DND-41 (cell line): ENCODE measurements at regions not wholly inside any gene's neighbourhood (a gene's known extent, or its start where the extent isn't known, plus 50 kb on each side); places are given as distances from the start of the nearest gene placed in this dataset.

Experiments used
- ATAC-seq: fragments of 200-7000 bp; cut with Tn5 transposase; 3 replicates; pipeline ENCODE4 v1.9.1; 2021; ENCODE audit warnings: low read depth; ENCODE audit not compliant: insufficient read depth
- DNase-seq: peaks from one replicate; pipeline ENCODE4 v3.0.0-alpha.2; 2020
- H2AFZ ChIP-seq: 2 replicates; pipeline ENCODE4 v1.6.0; 2012; ENCODE audit warnings: low read depth, low read length
- H3K27ac ChIP-seq: 2 replicates; pipeline ENCODE4 v1.5.1; 2012; ENCODE audit warnings: low read length, inconsistent platforms
- H3K27me3 ChIP-seq: fragments of 200-600 bp; sonication (generic); 2 replicates; pipeline ENCODE4 v1.6.0; 2012; ENCODE audit warnings: low read length, mild to moderate bottlenecking, inconsistent platforms; ENCODE audit not compliant: insufficient read depth, poor library complexity
- H3K36me3 ChIP-seq: 2 replicates; pipeline ENCODE4 v1.5.1; 2012; ENCODE audit warnings: low read length, inconsistent platforms; ENCODE audit not compliant: insufficient read depth
- H3K4me1 ChIP-seq: 2 replicates; pipeline ENCODE4 v1.5.1; 2012; ENCODE audit warnings: mild to moderate bottlenecking, low read length; ENCODE audit not compliant: insufficient read depth
- H3K4me2 ChIP-seq: 2 replicates; pipeline ENCODE4 v1.6.0; 2012; ENCODE audit warnings: mild to moderate bottlenecking, moderate library complexity, low read length, inconsistent platforms; ENCODE audit not compliant: insufficient read depth
- H3K4me3 ChIP-seq, 2 experiments: fragments of 200-600 bp in 1 of 2; shearing (Covaris generic) in 1 of 2; 2 replicates each; pipeline ENCODE4 v1.5.1; 2012 to 2016; ENCODE audit warnings: inconsistent platforms in 2 of 2, low read length in 2 of 2, mild to moderate bottlenecking in 2 of 2, low read depth in 1 of 2, moderate library complexity in 1 of 2
- H3K79me2 ChIP-seq: 2 replicates; pipeline ENCODE4 v1.6.0; 2012; ENCODE audit warnings: low read length, inconsistent platforms; ENCODE audit not compliant: insufficient read depth
- H3K9ac ChIP-seq: 2 replicates; pipeline ENCODE4 v1.6.0; 2012; ENCODE audit warnings: low read depth, mild to moderate bottlenecking, inconsistent platforms, low read length, moderate library complexity
- H3K9me3 ChIP-seq: 2 replicates; pipeline ENCODE4 v1.5.1; 2012; ENCODE audit warnings: low read length, moderate library complexity, mild to moderate bottlenecking, inconsistent platforms; ENCODE audit not compliant: insufficient read depth, severe bottlenecking
- H4K20me1 ChIP-seq: 2 replicates; pipeline ENCODE4 v1.6.0; 2012; ENCODE audit warnings: low read length; ENCODE audit not compliant: insufficient read depth
- EZH2 ChIP-seq: IDR thresholded peaks from 3 replicates; pipeline ENCODE4 v1.6.1; 2012; ENCODE audit warnings: borderline replicate concordance, low read depth, mild to moderate bottlenecking, moderate library complexity, low read length, inconsistent platforms; ENCODE audit not compliant: severe bottlenecking
- TF ChIP-seq, protein P1 (sequence below): IDR thresholded peaks from 2 replicates; pipeline ENCODE4 v1.5.1; 2012; ENCODE audit warnings: borderline replicate concordance, low read length, moderate library complexity, mild to moderate bottlenecking; ENCODE audit not compliant: poor library complexity, severe bottlenecking; ENCODE audit errors: extremely low read depth

DNA sequence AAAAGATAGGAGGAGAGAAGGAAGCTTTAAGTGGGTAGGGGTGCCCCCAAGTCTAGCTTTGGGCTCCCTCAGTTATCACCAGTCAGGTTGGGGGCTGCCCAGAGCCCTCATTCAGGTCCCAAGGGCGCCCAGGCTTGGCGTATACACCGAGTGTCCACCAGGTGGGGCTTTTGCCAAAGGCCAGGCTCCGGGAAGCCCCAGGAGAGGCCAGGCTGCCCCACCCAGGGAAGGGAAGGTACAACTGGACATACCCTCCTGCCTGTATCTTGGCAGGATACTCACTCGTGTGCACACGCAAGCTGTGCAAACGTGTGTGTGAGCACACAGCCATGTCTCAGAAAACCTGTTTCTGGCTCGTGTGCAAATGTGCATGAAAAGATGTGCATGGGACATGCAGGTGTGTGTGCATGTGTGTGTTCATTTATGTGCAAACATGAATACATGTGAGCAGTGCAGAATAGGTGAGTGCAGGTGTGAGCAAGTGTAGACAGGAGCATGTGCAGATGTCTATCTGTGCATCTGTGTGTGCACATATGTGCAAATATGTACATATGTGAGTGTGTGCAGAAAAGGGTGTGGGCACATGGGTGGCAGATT is 103.9 kb upstream of the MYL2 start:
- Histone ChIP-seq H3K79me2 (no peaks in the 10 kb centered on the region), H3K27me3 (no peaks in the 10 kb centered on the region), H3K27ac (no peak overlapping the region), H3K4me3 (no peak overlapping the region), H3K4me1 (no peaks in the 10 kb centered on the region), H3K36me3 (no peaks in the 10 kb centered on the region), H4K20me1 (peaks cover 3% of the 10 kb centered on the region; the same call in 1 of the 2 replicates), H3K9ac (no peak overlapping the region), H3K9me3 (no peaks in the 10 kb centered on the region), H2AFZ (no peak overlapping the region), H3K4me2 (no peak overlapping the region)
- no peak for TF ChIP-seq EZH2
- TF ChIP-seq, protein P1, sequence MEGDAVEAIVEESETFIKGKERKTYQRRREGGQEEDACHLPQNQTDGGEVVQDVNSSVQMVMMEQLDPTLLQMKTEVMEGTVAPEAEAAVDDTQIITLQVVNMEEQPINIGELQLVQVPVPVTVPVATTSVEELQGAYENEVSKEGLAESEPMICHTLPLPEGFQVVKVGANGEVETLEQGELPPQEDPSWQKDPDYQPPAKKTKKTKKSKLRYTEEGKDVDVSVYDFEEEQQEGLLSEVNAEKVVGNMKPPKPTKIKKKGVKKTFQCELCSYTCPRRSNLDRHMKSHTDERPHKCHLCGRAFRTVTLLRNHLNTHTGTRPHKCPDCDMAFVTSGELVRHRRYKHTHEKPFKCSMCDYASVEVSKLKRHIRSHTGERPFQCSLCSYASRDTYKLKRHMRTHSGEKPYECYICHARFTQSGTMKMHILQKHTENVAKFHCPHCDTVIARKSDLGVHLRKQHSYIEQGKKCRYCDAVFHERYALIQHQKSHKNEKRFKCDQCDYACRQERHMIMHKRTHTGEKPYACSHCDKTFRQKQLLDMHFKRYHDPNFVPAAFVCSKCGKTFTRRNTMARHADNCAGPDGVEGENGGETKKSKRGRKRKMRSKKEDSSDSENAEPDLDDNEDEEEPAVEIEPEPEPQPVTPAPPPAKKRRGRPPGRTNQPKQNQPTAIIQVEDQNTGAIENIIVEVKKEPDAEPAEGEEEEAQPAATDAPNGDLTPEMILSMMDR, result peak; percentile 79
- ATAC-seq (peak; percentile 74), DNase-seq (peak; percentile 42)

DNA sequence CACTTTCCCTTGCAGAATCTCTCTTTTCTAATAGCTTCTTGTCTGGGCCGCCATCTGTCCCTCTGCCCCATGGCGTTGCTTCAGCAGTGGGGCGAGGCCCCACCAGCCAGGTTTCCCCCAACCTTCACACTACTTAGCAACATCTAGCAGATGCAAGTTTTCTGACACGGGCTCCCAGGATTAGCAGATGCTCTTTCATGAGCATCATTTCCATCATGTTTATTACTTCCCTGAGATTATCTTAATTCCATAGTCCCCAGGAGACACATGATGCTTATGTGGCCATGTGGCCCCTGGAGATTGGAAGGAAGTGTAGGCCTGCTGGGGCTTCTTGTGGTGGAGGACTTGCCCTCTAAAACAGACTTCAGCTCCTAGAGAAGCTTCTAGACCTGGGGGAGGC is 102.0 kb upstream of the MYL2 start:
- TF ChIP-seq, protein P1, result no peak
- no peak for TF ChIP-seq EZH2
- Histone ChIP-seq H3K36me3 (no peaks in the 10 kb centered on the region), H3K27ac (no peak overlapping the region), H4K20me1 (peaks cover 3% of the 10 kb centered on the region; the same call in 1 of the 2 replicates), H3K79me2 (no peaks in the 10 kb centered on the region), H3K4me3 (no peak overlapping the region), H2AFZ (no peak overlapping the region), H3K9me3 (no peaks in the 10 kb centered on the region), H3K9ac (no peak overlapping the region), H3K4me2 (no peak overlapping the region), H3K4me1 (no peaks in the 10 kb centered on the region), H3K27me3 (no peaks in the 10 kb centered on the region)
- no peak for ATAC-seq
- no peak for DNase-seq

DNA sequence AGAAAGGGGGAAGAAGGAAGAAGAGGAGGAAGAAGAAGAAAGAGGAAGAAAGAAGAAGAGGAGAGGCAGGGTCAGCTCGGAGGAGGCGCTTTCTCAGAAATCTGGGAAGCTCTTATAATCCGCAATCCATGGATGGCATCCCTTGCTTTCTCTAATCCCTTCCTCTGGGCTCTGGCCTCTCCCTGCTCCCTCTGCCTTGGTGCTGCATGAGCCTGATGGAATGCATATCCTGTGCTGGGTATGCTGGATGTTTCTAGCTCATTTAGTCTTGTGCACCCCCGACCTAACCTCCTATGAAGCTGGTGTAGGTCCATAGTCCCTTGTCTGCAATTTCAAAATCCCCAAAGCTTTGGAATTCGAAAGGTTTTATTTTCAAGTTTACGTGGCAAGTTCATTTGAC is 94.2 kb upstream of the MYL2 start:
- Histone ChIP-seq H4K20me1 (no peaks in the 10 kb centered on the region), H3K9ac (no peak overlapping the region), H3K36me3 (no peaks in the 10 kb centered on the region), H2AFZ (no peak overlapping the region), H3K79me2 (no peaks in the 10 kb centered on the region), H3K9me3 (no peaks in the 10 kb centered on the region), H3K27me3 (peaks cover 13% of the 10 kb centered on the region), H3K27ac (no peak overlapping the region), H3K4me2 (no peak overlapping the region), H3K4me1 (no peaks in the 10 kb centered on the region), H3K4me3 (no peak overlapping the region)
- TF ChIP-seq, protein P1, result no peak
- DNase-seq (no peak), ATAC-seq (no peak)

DNA sequence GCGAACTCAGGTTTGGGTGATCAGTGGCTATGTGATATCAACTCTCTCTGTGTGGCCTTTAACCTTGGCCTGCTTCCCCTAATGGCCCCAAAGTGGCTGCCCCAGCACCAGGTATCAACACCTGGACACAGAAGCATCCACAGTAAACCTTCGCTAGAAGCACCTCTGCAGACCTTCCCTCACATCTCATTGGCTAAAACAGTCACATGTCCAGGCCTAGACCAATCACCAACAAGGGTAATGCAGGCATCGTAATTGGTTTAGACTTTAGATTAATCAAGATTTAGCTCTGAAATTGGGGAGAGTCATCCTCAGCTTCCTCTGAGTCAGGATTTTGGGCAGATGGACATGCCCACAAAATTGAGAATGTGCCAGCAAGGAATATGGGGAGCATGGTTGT is 92.5 kb upstream of the MYL2 start:
- TF ChIP-seq, protein P1, result no peak
- no peak for TF ChIP-seq EZH2
- ATAC-seq, result no peak
- no peak overlapping the region for H3K4me2 ChIP-seq

More for the DNA sequence above, 92.5 kb upstream of the MYL2 start:
- Histone ChIP-seq H3K4me1 (no peaks in the 10 kb centered on the region), H3K27me3 (peaks cover 13% of the 10 kb centered on the region), H3K27ac (no peak overlapping the region), H3K9me3 (no peaks in the 10 kb centered on the region), H3K4me3 (no peak overlapping the region), H3K9ac (no peak overlapping the region), H3K79me2 (no peaks in the 10 kb centered on the region), H3K36me3 (no peaks in the 10 kb centered on the region), H2AFZ (no peak overlapping the region), H4K20me1 (no peaks in the 10 kb centered on the region)
- no peak for DNase-seq
